ENCODE measurements at regions not wholly inside any gene's neighbourhood (a gene's known extent, or its start where the extent isn't known, plus 50 kb on each side); places are given as distances from the start of the nearest gene placed in this dataset.

GRCh38 chr15:81954158-81954783 lies 91.5 kb downstream of the MEX3B start:
- H3K27me3 Mint-ChIP-seq (ENCODE audit: low read depth), result no peaks in the 10 kb centered on the region
- H3K36me3 Mint-ChIP-seq (ENCODE audit: low read depth), result peaks cover 2% of the 10 kb centered on the region
- H3K9me3 Mint-ChIP-seq, result no peaks in the 10 kb centered on the region
- TF ChIP-seq, protein P1, sequence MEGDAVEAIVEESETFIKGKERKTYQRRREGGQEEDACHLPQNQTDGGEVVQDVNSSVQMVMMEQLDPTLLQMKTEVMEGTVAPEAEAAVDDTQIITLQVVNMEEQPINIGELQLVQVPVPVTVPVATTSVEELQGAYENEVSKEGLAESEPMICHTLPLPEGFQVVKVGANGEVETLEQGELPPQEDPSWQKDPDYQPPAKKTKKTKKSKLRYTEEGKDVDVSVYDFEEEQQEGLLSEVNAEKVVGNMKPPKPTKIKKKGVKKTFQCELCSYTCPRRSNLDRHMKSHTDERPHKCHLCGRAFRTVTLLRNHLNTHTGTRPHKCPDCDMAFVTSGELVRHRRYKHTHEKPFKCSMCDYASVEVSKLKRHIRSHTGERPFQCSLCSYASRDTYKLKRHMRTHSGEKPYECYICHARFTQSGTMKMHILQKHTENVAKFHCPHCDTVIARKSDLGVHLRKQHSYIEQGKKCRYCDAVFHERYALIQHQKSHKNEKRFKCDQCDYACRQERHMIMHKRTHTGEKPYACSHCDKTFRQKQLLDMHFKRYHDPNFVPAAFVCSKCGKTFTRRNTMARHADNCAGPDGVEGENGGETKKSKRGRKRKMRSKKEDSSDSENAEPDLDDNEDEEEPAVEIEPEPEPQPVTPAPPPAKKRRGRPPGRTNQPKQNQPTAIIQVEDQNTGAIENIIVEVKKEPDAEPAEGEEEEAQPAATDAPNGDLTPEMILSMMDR (conservative IDR thresholded peaks at IDR 0.05), result no peak
- H3K4me3 Mint-ChIP-seq, result no peak overlapping the region
- peaks cover 22% of the 10 kb centered on the region for H3K4me1 Mint-ChIP-seq
- H3K27ac Mint-ChIP-seq (ENCODE audit: unreplicated experiment), result no peak overlapping the region
- no peak for DNase-seq (ENCODE audit: low read depth, low spot score)

DNA sequence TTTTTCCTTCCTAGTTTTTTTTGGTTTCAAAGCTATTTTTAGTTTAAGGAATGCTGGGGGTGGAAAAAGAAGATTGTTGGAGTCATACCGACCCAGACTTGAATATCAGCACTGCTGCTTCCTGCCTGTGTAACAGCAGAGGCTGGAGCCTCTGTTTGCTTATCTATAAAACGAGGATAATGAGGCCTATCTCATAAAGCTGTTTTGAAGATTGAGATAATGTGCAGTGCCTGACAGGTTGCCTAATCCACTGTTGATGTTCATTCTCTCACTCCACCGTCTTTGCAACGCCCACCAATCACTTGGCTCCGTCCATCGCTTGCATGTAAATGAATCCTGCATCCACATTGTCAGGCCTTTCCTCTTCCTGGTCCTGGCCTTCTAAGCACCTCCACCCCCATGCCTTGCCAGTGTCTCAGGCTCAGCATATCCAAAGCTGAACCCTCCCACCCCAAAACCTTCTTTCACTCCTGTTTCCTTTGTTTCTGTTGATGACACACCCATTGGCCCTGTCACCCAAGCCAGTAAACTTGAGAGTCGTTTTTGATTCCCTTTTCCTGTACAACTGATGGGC lies 94.9 kb downstream of the MEX3B start:
- H3K9me3 Mint-ChIP-seq, result no peaks in the 10 kb centered on the region
- TF ChIP-seq, protein P1 (conservative IDR thresholded peaks at IDR 0.05), result no peak
- H3K27ac Mint-ChIP-seq (ENCODE audit: unreplicated experiment), result no peak overlapping the region
- peaks cover 13% of the 10 kb centered on the region for H3K4me1 Mint-ChIP-seq
- peaks cover 2% of the 10 kb centered on the region for H3K36me3 Mint-ChIP-seq (ENCODE audit: low read depth)
- H3K27me3 Mint-ChIP-seq (ENCODE audit: low read depth), result no peaks in the 10 kb centered on the region
- no peak overlapping the region for H3K4me3 Mint-ChIP-seq
- DNase-seq (ENCODE audit: low read depth, low spot score), result no peak

DNA sequence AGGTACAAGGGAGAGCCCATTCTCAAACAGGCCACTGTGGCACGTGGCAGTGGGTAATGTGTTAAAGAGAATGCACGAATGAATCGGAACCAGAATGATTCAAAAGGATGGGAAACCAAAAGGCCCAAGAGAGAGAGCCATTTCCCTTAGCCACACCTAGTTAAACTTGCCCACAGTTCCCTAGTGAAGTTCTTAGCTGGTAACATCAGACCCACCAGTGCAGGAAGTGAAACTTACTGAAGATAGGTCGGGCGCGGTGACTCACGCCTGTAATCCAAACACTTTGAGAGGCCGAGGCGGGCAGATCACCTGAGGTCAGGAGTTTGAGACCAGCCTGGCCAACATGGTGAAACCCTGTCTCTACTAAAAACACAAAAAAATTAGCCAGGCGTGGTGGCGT lies 97.1 kb downstream of the MEX3B start:
- H3K4me1 Mint-ChIP-seq, result no peaks in the 10 kb centered on the region
- H3K27ac Mint-ChIP-seq (ENCODE audit: unreplicated experiment), result no peak overlapping the region
- H3K4me3 Mint-ChIP-seq, result no peak overlapping the region
- H3K36me3 Mint-ChIP-seq (ENCODE audit: low read depth), result peaks cover 2% of the 10 kb centered on the region
- H3K27me3 Mint-ChIP-seq (ENCODE audit: low read depth), result no peaks in the 10 kb centered on the region
- TF ChIP-seq, protein P1 (conservative IDR thresholded peaks at IDR 0.05), result no peak
- H3K9me3 Mint-ChIP-seq, result no peaks in the 10 kb centered on the region
- no peak for DNase-seq (ENCODE audit: low read depth, low spot score)

- no peaks in the 10 kb centered on the region for H3K27me3 Mint-ChIP-seq (ENCODE audit: low read depth)
- H3K9me3 Mint-ChIP-seq, result no peaks in the 10 kb centered on the region
- no peak for DNase-seq (ENCODE audit: low read depth, low spot score)
- H3K36me3 Mint-ChIP-seq (ENCODE audit: low read depth), result peaks cover 2% of the 10 kb centered on the region
- no peaks in the 10 kb centered on the region for H3K4me1 Mint-ChIP-seq
- H3K4me3 Mint-ChIP-seq, result no peak overlapping the region
- H3K27ac Mint-ChIP-seq (ENCODE audit: unreplicated experiment), result no peak overlapping the region
- TF ChIP-seq, protein P1 (conservative IDR thresholded peaks at IDR 0.05), result no peak
These were observed 97.6 kb downstream of the MEX3B start for GRCh38 chr15:81948222-81948621.

DNA sequence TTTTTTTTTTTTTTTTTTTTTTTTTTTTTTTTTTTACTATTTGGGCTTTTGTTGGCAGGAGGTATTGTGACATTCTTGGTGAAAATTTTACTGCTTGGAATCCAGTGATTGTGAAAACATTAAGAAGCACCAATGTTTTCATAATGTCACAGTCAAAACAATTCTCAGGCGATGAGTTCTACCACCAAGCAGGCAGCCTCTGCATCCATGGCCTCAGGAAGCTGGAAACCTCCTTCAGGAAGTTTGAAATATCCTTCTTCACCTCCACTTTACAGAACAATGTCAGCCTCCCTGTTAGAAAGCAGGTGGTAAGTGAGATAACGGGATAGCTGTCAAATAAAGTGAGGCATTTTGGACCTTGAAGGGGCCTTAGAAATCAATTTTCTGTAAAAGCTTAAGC lies 98.3 kb downstream of the MEX3B start:
- Mint-ChIP-seq H3K9me3 (no peaks in the 10 kb centered on the region), H3K27ac (ENCODE audit: unreplicated experiment) (no peak overlapping the region), H3K27me3 (ENCODE audit: low read depth) (no peaks in the 10 kb centered on the region), H3K4me1 (no peaks in the 10 kb centered on the region), H3K4me3 (no peak overlapping the region), H3K36me3 (ENCODE audit: low read depth) (peaks cover 2% of the 10 kb centered on the region)
- no peak for DNase-seq (ENCODE audit: low read depth, low spot score)
- TF ChIP-seq, protein P1 (conservative IDR thresholded peaks at IDR 0.05), result no peak

Measured in neural crest cell (in vitro differentiated cells).